ENCODE measurements at regions not wholly inside any gene's neighbourhood (a gene's known extent, or its start where the extent isn't known, plus 50 kb on each side); places are given as distances from the start of the nearest gene placed in this dataset.
"Not testable (repeated sequence)": the region's sequence is repeated elsewhere in the genome, so short reads cannot be mapped to it uniquely, and the experiment has no call there.

- no peak for DNase-seq
Measured at GRCh38 chr15:77837649-77838025, 204.9 kb upstream of the LINGO1 start.

DNA sequence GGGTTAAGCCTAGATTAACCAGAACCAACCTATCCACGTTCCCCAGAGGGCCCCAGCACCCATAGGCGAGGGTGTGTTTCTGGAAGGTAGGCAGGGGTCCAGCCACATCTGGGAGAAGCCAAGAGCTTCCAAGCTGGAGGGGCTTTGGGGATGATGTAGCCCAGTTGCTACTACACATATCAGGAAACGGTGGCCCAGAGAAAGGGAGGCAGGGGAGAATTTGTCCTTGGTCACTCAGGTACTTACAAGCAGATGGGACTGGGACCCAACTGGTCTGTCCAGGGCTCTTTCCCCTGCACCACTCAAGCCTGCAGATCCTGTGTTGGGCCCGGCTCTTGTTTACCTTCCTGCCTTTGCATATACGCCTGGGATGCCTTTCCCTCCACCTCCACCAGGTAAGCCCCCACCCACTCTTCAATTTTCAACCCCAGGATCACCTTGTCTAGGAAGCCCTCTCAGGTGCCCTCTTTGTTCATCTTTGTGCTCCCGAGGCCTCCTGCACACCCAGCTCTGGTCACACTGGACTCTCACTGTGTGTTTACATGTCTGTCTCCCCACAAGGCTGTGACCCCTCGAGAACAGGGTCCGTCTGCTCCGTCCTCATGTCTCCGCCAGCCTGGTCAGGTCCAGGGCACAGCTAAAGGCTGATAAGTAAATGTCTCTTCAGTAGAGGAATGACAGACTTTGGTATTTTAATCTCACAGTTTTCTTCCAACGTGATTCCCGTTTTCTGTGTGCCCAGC lies 204.4 kb upstream of the LINGO1 start:
- DNase-seq: no peak

- DNase-seq: no peak
Measured at GRCh38 chr15:77836121-77836692, 203.5 kb upstream of the LINGO1 start.

- DNase-seq: no peak
Measured at GRCh38 chr15:77834276-77834990, 201.7 kb upstream of the LINGO1 start.

- DNase-seq: no peak
Measured at GRCh38 chr15:77832874-77833273, 200.2 kb upstream of the LINGO1 start.

DNA sequence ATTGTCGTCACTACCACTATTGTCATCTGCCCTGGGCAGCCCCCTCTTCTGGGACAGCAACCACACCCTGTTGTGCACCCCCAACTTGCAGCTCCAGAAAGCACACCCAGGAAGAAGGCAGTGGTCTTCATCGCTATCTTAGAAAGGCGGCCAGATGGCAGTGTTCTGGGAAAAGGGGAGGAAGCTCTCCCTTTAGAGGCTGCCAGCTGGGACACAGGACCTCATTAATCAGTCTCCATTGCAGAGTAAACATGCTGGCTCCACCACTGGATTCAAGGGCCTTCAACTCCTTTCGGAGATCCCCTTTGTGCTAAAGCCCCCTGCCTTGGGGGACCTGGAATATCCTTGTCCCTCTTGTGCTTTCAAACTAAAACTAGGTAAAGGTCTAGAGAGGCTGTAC lies 199.3 kb upstream of the LINGO1 start:
- peak; percentile 83 for DNase-seq

DNA sequence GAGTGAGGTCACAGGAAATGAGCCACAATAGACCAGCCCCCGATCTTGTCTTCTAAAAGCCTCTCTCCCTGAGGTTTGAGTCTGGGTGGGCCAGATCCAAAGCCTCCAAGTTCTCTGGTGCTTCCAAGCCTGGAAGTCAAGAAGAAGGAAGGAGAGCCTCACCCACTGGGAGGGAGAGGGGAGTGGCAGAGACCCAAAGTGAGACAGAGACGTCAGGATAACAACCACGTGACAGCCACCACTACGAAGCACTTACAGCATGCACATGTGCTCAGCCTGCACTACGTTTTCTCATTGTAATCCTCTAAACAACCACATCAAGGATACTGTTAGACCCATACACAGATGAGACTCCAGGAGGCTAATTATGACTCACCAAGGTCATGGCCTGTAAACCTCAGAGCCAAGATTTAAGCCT lies 197.3 kb upstream of the LINGO1 start:
- no peak for DNase-seq

DNA sequence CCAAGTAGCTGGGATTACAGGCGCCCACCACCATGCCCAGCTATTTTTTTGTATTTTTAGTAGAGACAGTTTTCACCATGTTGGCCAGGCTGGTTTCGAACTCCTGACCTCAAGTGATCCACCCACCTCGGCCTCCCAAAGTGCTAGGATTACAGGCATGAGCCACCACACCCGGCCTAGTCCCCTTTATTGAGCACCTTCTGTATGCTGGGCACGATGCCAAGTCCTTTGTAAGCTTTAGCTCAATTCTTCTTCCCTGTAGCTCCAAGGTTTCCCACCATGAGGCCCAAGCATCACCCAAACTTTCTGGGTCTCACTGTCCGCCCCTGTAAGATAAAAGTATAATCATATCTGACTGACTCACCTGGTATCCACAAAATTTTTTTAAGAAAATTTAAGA lies 196.6 kb upstream of the LINGO1 start:
- DNase-seq: not testable (repeated sequence)

- no peak for DNase-seq
Measured at GRCh38 chr15:77827860-77828259, 195.1 kb upstream of the LINGO1 start.

- no peak for DNase-seq
Measured at GRCh38 chr15:77826006-77826695, 193.4 kb upstream of the LINGO1 start.

- no peak for DNase-seq
Measured at GRCh38 chr15:77825546-77825945, 192.8 kb upstream of the LINGO1 start.

- DNase-seq: no peak
Measured at GRCh38 chr15:77825252-77825542, 192.5 kb upstream of the LINGO1 start.

GRCh38 chr15:77824361-77825251 lies 191.9 kb upstream of the LINGO1 start:
- peak; percentile 65 for DNase-seq

GRCh38 chr15:77823736-77824135 lies 191.0 kb upstream of the LINGO1 start:
- DNase-seq: no peak

DNA sequence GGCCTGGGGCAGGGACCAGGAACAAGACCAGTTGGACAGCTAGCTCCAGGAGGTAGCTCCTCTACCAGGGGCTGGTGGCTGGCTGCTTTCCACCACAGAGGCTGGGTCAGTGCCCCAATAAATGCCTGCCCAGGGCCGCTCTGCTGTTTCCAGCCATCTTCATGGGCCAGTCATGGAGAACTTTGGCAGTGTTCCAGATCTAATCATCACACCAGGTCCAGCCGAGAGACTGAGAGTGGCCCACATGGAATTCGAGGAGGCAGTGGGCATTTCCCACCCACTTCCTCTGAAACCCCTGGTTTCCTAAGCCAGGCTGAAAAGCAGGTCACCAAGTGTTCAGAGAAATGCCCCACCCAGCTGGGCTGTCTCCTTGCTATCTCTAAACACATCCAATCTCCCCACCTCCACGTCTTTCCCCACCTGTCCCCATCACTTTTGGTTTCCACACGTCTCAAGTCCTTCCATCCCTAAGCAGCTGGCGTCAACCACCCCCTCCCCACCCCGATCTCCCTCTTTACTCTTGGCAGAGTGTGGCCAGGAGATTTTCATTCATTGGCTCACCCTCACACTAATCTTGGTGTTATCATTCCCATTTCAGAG lies 190.0 kb upstream of the LINGO1 start:
- DNase-seq: no peak

- DNase-seq: peak; percentile 74
Measured at GRCh38 chr15:77821959-77822256, 189.2 kb upstream of the LINGO1 start.

GRCh38 chr15:77821188-77821958 lies 188.7 kb upstream of the LINGO1 start:
- peak; percentile 79 for DNase-seq

- peak; percentile 36 for DNase-seq
Measured at GRCh38 chr15:77819851-77820728, 187.4 kb upstream of the LINGO1 start.

GRCh38 chr15:77819048-77819850 lies 186.5 kb upstream of the LINGO1 start:
- DNase-seq: peak; percentile 31
